RKO (cell line): ENCODE measurements at regions not wholly inside any gene's neighbourhood (a gene's known extent, or its start where the extent isn't known, plus 50 kb on each side); places are given as distances from the start of the nearest gene placed in this dataset.
"Not testable (repeated sequence)": the region's sequence is repeated elsewhere in the genome, so short reads cannot be mapped to it uniquely, and the experiment has no call there.

Experiments
- DNase-seq: peaks from one replicate; pipeline ENCODE4 v3.0.0-alpha.2; 2016; ENCODE audit warnings: low spot score

GRCh38 chr10:125273023-125273422, 112.7 kb upstream of the CTBP2 start:
- no peak for DNase-seq

- DNase-seq = no peak
These were observed 109.4 kb upstream of the CTBP2 start for GRCh38 chr10:125269716-125270115.

GRCh38 chr10:125266966-125267365, 106.6 kb upstream of the CTBP2 start:
- no peak for DNase-seq

- DNase-seq = no peak
These were observed 106.2 kb upstream of the CTBP2 start for GRCh38 chr10:125266541-125266940.

GRCh38 chr10:125265579-125265955, 105.2 kb upstream of the CTBP2 start:
- DNase-seq = no peak

- no peak for DNase-seq
These were observed 104.6 kb upstream of the CTBP2 start for GRCh38 chr10:125264757-125265578.

GRCh38 chr10:125264091-125264490, 103.7 kb upstream of the CTBP2 start:
- DNase-seq = no peak

- DNase-seq = peak; percentile 33
These were observed 103.2 kb upstream of the CTBP2 start for GRCh38 chr10:125263551-125263950.

GRCh38 chr10:125262920-125263319, 102.6 kb upstream of the CTBP2 start:
- DNase-seq = no peak

GRCh38 chr10:125262409-125262808, 102.0 kb upstream of the CTBP2 start:
- DNase-seq = no peak

- no peak for DNase-seq
These were observed 101.3 kb upstream of the CTBP2 start for GRCh38 chr10:125261491-125262186.

- DNase-seq = no peak
These were observed 99.9 kb upstream of the CTBP2 start for GRCh38 chr10:125260260-125260659.

GRCh38 chr10:125259651-125260050, 99.3 kb upstream of the CTBP2 start:
- DNase-seq = no peak

- DNase-seq = no peak
These were observed 98.3 kb upstream of the CTBP2 start for GRCh38 chr10:125258676-125259075.

- no peak for DNase-seq
These were observed 97.3 kb upstream of the CTBP2 start for GRCh38 chr10:125257521-125258108.

- DNase-seq = no peak
These were observed 95.7 kb upstream of the CTBP2 start for GRCh38 chr10:125256026-125256425.

GRCh38 chr10:125252937-125253336, 92.6 kb upstream of the CTBP2 start:
- DNase-seq = no peak

GRCh38 chr10:125250834-125251233, 90.5 kb upstream of the CTBP2 start:
- DNase-seq = not testable (repeated sequence)

- no peak for DNase-seq
These were observed 89.6 kb upstream of the CTBP2 start for GRCh38 chr10:125249948-125250347.

GRCh38 chr10:125248489-125248888, 88.1 kb upstream of the CTBP2 start:
- no peak for DNase-seq

GRCh38 chr10:125247576-125247975, 87.2 kb upstream of the CTBP2 start:
- DNase-seq = no peak

GRCh38 chr10:125243532-125244253, 83.3 kb upstream of the CTBP2 start:
- DNase-seq = no peak

GRCh38 chr10:125238682-125239081, 78.3 kb upstream of the CTBP2 start:
- DNase-seq = no peak
